MM.1S (cell line): ENCODE measurements at regions not wholly inside any gene's neighbourhood (a gene's known extent, or its start where the extent isn't known, plus 50 kb on each side); places are given as distances from the start of the nearest gene placed in this dataset.

ENCODE experiments used
- DNase-seq: peaks from one replicate; pipeline ENCODE4 v3.0.0-alpha.2; 2015
- H2AFZ ChIP-seq: fragments of 300-600 bp; sonication (generic); 2 replicates; pipeline ENCODE4 v1.6.0; 2016; ENCODE audit warnings: antibody characterized with exemption, low read length
- H3F3A ChIP-seq: fragments of 300-600 bp; sonication (generic); 2 replicates; pipeline ENCODE4 v1.6.1; 2016; ENCODE audit warnings: mild to moderate bottlenecking, antibody characterized with exemption, low read length, moderate library complexity, mixed read lengths; ENCODE audit not compliant: insufficient read depth
- H3K27ac ChIP-seq: fragments of 300-600 bp; sonication (generic); 2 replicates; pipeline ENCODE4 v1.5.1; 2016; ENCODE audit warnings: mild to moderate bottlenecking, low read length
- H3K27me3 ChIP-seq: fragments of 300-600 bp; sonication (generic); replicated peaks from 2 replicates; pipeline ENCODE4 v1.6.0; 2016; ENCODE audit warnings: low read length; ENCODE audit not compliant: insufficient read depth
- H3K36me3 ChIP-seq: fragments of 300-600 bp; sonication (generic); replicated peaks from 2 replicates; pipeline ENCODE4 v1.6.1; 2016; ENCODE audit warnings: mild to moderate bottlenecking, low read length, mixed read lengths; ENCODE audit not compliant: insufficient read depth
- H3K4me1 ChIP-seq: fragments of 300-600 bp; sonication (generic); 2 replicates; pipeline ENCODE4 v1.6.1; 2016; ENCODE audit warnings: low read length, mixed read lengths
- H3K4me2 ChIP-seq: fragments of 300-600 bp; sonication (generic); 2 replicates; pipeline ENCODE4 v1.6.0; 2016; ENCODE audit warnings: low read depth, low read length
- H3K4me3 ChIP-seq: fragments of 300-600 bp; sonication (generic); 2 replicates; pipeline ENCODE4 v1.5.1; 2016; ENCODE audit warnings: low read length, mixed read lengths
- H3K79me2 ChIP-seq: fragments of 300-600 bp; sonication (generic); 2 replicates; pipeline ENCODE4 v1.6.1; 2016; ENCODE audit warnings: mixed run types, low read length, mixed read lengths
- H3K9ac ChIP-seq: fragments of 300-600 bp; sonication (generic); 2 replicates; pipeline ENCODE4 v1.6.1; 2016; ENCODE audit warnings: low read length, mixed read lengths
- H3K9me2 ChIP-seq: fragments of 300-600 bp; sonication (generic); replicated peaks from 2 replicates; pipeline ENCODE4 v1.6.1; 2016; ENCODE audit warnings: mild to moderate bottlenecking, low read length, mixed read lengths; ENCODE audit not compliant: insufficient read depth
- H3K9me3 ChIP-seq: fragments of 300-600 bp; sonication (generic); replicated peaks from 2 replicates; pipeline ENCODE4 v1.6.1; 2016; ENCODE audit warnings: mild to moderate bottlenecking, low read length, mixed read lengths; ENCODE audit not compliant: insufficient read depth
- H4K20me1 ChIP-seq: fragments of 300-600 bp; sonication (generic); 2 replicates; pipeline ENCODE4 v1.6.1; 2016; ENCODE audit warnings: mild to moderate bottlenecking, low read length, moderate library complexity, mixed read lengths; ENCODE audit not compliant: insufficient read depth
- EZH2 ChIP-seq: fragments of 300-600 bp; sonication (generic); optimal IDR thresholded peaks from 2 replicates; pipeline ENCODE3; 2017; ENCODE audit warnings: low read depth, mild to moderate bottlenecking, antibody characterized with exemption, low read length, mixed read lengths
- EZH2phosphoT487 ChIP-seq: fragments of 300-600 bp; sonication (generic); IDR thresholded peaks from 2 replicates; pipeline ENCODE4 v1.6.1; 2018; ENCODE audit warnings: antibody characterized with exemption, low read length
- TF ChIP-seq, protein P1 (sequence below): fragments of 300-600 bp; sonication (generic); IDR thresholded peaks from 2 replicates; pipeline ENCODE4 v1.5.1; 2016; ENCODE audit warnings: antibody characterized with exemption, low read length, mixed read lengths

DNA sequence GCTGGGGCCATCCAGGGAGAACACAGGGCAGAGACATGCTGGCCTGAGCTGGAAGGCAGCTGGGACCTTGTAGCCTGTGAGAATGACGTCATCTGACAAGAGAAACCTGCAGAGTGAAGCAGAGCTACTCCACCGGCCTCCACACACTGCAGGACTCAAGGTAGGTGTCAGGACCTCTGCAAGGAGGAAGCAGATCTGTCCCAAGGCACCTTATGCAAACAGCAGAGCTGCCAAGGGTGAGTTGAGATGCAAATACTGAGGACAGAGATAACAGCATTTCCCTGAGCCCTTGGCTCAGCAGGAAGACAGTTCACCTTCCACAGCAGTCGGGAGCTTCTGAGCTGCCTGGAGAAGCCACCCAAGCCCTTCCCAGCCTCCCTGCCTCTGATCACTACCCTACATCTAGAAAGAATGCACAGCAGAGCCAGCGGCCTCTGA is 51.9 kb upstream of the IGSF9B start:
- no peak for DNase-seq
- Histone ChIP-seq H3K4me3 (no peak overlapping the region), H3K4me1 (no peaks in the 10 kb centered on the region), H3K9me3 (no peaks in the 10 kb centered on the region), H3K36me3 (no peaks in the 10 kb centered on the region), H3K4me2 (no peak overlapping the region), H3F3A (no peaks in the 10 kb centered on the region), H4K20me1 (no peaks in the 10 kb centered on the region), H3K79me2 (no peaks in the 10 kb centered on the region), H2AFZ (no peak overlapping the region), H3K9ac (no peak overlapping the region), H3K9me2 (no peaks in the 10 kb centered on the region), H3K27ac (no peak overlapping the region), H3K27me3 (no peaks in the 10 kb centered on the region)
- TF ChIP-seq EZH2, result no peak

DNA sequence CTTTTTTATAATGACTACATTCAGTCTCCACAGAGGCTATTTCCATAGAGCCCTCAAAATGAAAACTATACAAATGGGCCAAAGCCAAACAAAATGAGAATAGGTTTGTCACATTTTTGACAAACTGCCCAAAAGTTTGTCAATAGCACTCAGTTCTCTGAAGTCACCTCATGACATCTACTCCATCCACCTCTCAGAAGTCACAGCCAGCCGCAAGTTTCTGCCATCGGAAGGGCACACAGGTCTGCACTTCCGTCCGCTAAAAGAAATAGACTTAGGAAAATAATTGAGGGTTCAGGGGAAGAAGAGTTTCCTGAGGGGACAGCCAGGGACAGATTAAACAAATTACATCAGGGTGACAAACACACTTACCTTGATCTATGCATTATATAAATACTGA is 55.4 kb upstream of the JAM3 start:
- no peaks in the 10 kb centered on the region for H3F3A ChIP-seq
- H3K4me1 ChIP-seq, result no peaks in the 10 kb centered on the region
- no peaks in the 10 kb centered on the region for H3K9me3 ChIP-seq
- H3K4me2 ChIP-seq, result no peak overlapping the region
- H3K9ac ChIP-seq, result no peak overlapping the region
- no peak for DNase-seq
- no peaks in the 10 kb centered on the region for H3K27me3 ChIP-seq
- H2AFZ ChIP-seq, result no peak overlapping the region
- no peaks in the 10 kb centered on the region for H3K79me2 ChIP-seq
- H3K4me3 ChIP-seq, result no peak overlapping the region
- H3K9me2 ChIP-seq, result no peaks in the 10 kb centered on the region
- H4K20me1 ChIP-seq, result no peaks in the 10 kb centered on the region
- no peak overlapping the region for H3K27ac ChIP-seq
- no peaks in the 10 kb centered on the region for H3K36me3 ChIP-seq
- TF ChIP-seq, protein P1, sequence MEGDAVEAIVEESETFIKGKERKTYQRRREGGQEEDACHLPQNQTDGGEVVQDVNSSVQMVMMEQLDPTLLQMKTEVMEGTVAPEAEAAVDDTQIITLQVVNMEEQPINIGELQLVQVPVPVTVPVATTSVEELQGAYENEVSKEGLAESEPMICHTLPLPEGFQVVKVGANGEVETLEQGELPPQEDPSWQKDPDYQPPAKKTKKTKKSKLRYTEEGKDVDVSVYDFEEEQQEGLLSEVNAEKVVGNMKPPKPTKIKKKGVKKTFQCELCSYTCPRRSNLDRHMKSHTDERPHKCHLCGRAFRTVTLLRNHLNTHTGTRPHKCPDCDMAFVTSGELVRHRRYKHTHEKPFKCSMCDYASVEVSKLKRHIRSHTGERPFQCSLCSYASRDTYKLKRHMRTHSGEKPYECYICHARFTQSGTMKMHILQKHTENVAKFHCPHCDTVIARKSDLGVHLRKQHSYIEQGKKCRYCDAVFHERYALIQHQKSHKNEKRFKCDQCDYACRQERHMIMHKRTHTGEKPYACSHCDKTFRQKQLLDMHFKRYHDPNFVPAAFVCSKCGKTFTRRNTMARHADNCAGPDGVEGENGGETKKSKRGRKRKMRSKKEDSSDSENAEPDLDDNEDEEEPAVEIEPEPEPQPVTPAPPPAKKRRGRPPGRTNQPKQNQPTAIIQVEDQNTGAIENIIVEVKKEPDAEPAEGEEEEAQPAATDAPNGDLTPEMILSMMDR, result no peak
- TF ChIP-seq EZH2phosphoT487 (no peak), EZH2 (no peak)

DNA sequence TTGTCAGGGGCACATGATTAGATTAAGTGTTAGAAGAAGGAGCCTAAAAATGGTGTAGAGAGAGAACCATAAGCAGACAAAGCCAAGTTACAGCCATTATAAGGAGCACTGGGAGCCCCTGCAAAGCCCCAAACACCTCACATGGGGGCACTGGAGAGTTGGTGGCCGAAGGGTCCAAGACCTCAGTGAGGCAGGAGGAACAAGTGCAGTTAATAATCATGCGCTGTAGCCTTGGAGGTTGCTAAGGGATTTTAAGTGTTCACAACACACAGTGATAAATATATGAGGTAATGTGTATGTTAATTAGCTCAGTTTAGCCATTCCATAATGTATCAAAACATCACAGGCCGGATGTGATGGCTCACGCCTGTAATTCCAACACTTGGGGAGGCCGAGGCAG is 54.4 kb upstream of the JAM3 start:
- Histone ChIP-seq H3K4me2 (no peak overlapping the region), H4K20me1 (no peaks in the 10 kb centered on the region), H2AFZ (no peak overlapping the region), H3F3A (no peaks in the 10 kb centered on the region), H3K36me3 (no peaks in the 10 kb centered on the region), H3K79me2 (no peaks in the 10 kb centered on the region), H3K4me1 (no peaks in the 10 kb centered on the region), H3K4me3 (no peak overlapping the region), H3K9ac (no peak overlapping the region), H3K27me3 (no peaks in the 10 kb centered on the region), H3K9me3 (no peaks in the 10 kb centered on the region), H3K9me2 (no peaks in the 10 kb centered on the region), H3K27ac (no peak overlapping the region)
- no peak for DNase-seq
- TF ChIP-seq EZH2, result no peak
- TF ChIP-seq, protein P1, result no peak
- TF ChIP-seq EZH2phosphoT487, result no peak

DNA sequence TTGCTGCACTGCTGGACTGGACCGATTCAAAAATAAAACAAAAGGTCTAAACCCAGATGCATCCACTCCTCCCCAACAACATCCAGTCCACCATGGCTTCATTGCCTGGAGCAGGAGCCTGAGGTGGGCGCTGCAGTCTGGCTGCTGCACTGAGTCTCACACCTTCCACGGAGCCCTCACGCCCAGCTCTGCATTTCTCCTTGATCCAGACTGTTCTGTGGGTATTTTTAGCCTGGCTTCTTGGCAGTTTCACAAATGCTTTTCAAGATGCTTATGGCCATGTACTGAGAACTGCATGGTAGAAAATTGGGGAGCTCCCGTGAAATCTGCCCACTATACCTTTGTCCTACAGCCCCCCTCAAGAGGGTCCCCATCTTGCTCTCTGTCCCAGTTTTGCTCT is 53.3 kb upstream of the JAM3 start:
- H3K79me2 ChIP-seq, result no peaks in the 10 kb centered on the region

More for the DNA sequence above, 53.3 kb upstream of the JAM3 start:
- no peaks in the 10 kb centered on the region for H3K9me3 ChIP-seq
- no peaks in the 10 kb centered on the region for H4K20me1 ChIP-seq
- H3F3A ChIP-seq, result no peaks in the 10 kb centered on the region
- H3K9me2 ChIP-seq, result no peaks in the 10 kb centered on the region
- no peaks in the 10 kb centered on the region for H3K4me1 ChIP-seq
- no peak overlapping the region for H3K4me3 ChIP-seq
- H3K36me3 ChIP-seq, result no peaks in the 10 kb centered on the region
- no peak overlapping the region for H3K27ac ChIP-seq
- TF ChIP-seq EZH2, result no peak
- TF ChIP-seq, protein P1, result no peak
- no peak overlapping the region for H2AFZ ChIP-seq
- H3K9ac ChIP-seq, result no peak overlapping the region
- H3K4me2 ChIP-seq, result no peak overlapping the region
- H3K27me3 ChIP-seq, result no peaks in the 10 kb centered on the region
- no peak for DNase-seq
